GM19238 (cell line): ENCODE measurements at regions not wholly inside any gene's neighbourhood (a gene's known extent, or its start where the extent isn't known, plus 50 kb on each side); places are given as distances from the start of the nearest gene placed in this dataset.

Source experiments
- DNase-seq: peaks from one replicate; pipeline ENCODE4 v3.0.0; 2011; ENCODE audit warnings: low spot score; ENCODE audit not compliant: insufficient read length

- DNase-seq: no peak
Measured at GRCh38 chr6:170116636-170117035, 174.2 kb downstream of the DLL1 start.

- no peak for DNase-seq
Measured at GRCh38 chr6:170114956-170115855, 175.7 kb downstream of the DLL1 start.

GRCh38 chr6:170114187-170114945 is 176.5 kb downstream of the DLL1 start:
- no peak for DNase-seq

- no peak for DNase-seq
Measured at GRCh38 chr6:170113141-170113540, 177.7 kb downstream of the DLL1 start.

GRCh38 chr6:170112583-170112860 is 178.4 kb downstream of the DLL1 start:
- no peak for DNase-seq

- DNase-seq: no peak
Measured at GRCh38 chr6:170111816-170112582, 178.9 kb downstream of the DLL1 start.

- no peak for DNase-seq
Measured at GRCh38 chr6:170111141-170111664, 179.7 kb downstream of the DLL1 start.

- DNase-seq: no peak
Measured at GRCh38 chr6:170110201-170111140, 180.4 kb downstream of the DLL1 start.

GRCh38 chr6:170108890-170109587 is 181.8 kb downstream of the DLL1 start:
- DNase-seq: no peak

GRCh38 chr6:170108456-170108855 is 182.4 kb downstream of the DLL1 start:
- DNase-seq: no peak

GRCh38 chr6:170107606-170108222 is 183.2 kb downstream of the DLL1 start:
- DNase-seq: no peak

GRCh38 chr6:170106906-170107525 is 183.9 kb downstream of the DLL1 start:
- DNase-seq: no peak

GRCh38 chr6:170102582-170103481 is 188.0 kb downstream of the DLL1 start:
- no peak for DNase-seq

GRCh38 chr6:170102038-170102437 is 188.8 kb downstream of the DLL1 start:
- no peak for DNase-seq

- no peak for DNase-seq
Measured at GRCh38 chr6:170101281-170102035, 189.4 kb downstream of the DLL1 start.

- no peak for DNase-seq
Measured at GRCh38 chr6:170100046-170100445, 190.8 kb downstream of the DLL1 start.

GRCh38 chr6:170099387-170099786 is 191.5 kb downstream of the DLL1 start:
- no peak for DNase-seq
